H1 (cell line): ENCODE measurements at regions not wholly inside any gene's neighbourhood (a gene's known extent, or its start where the extent isn't known, plus 50 kb on each side); places are given as distances from the start of the nearest gene placed in this dataset.

Experiments used
- CHD2 ChIP-seq: IDR thresholded peaks from 2 replicates; pipeline ENCODE4 v1.6.1; 2012; ENCODE audit warnings: low read length, improper control_type of control experiment
- JUN ChIP-seq: IDR thresholded peaks from 2 replicates; pipeline ENCODE4 v1.6.1; 2011; ENCODE audit warnings: low read depth, mild to moderate bottlenecking, improper control_type of control experiment, low read length
- POU5F1 ChIP-seq: IDR thresholded peaks from 2 replicates; pipeline ENCODE4 v1.6.1; 2011; ENCODE audit warnings: low read depth, mild to moderate bottlenecking, low read length, moderate library complexity
- TCF12 ChIP-seq: IDR thresholded peaks from 2 replicates; pipeline ENCODE4 v1.6.1; 2011; ENCODE audit warnings: low read depth, mild to moderate bottlenecking, low read length

DNA sequence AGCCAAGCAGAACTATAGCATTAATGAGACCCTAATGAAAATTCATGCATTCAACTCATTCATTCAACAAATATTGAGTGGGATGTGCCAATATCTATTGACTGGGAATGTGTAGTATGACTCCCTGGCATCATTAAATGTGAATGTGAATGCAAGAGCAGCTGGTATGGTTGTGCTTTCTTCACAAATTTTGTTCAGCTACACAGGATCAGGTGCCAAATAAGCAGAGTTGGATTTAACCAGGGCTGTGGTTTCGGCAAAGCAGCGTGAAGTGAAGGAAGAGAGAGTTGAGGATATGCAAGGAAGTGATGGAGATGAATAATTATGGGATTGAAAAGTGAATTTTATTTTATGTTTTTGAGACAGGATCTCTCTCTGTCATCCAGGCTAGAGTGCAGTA is 87.1 kb upstream of the HNF1B start (continued):
- TF ChIP-seq POU5F1 (no peak), CHD2 (no peak), TCF12 (no peak), JUN (no peak)
